Stromal cell of bone marrow (primary cell): ENCODE measurements at regions not wholly inside any gene's neighbourhood (a gene's known extent, or its start where the extent isn't known, plus 50 kb on each side); places are given as distances from the start of the nearest gene placed in this dataset.
A peak's percentile ranks its signal among the peaks of the same experiment; 100 is the strongest.
"Not testable (repeated sequence)": the region's sequence is repeated elsewhere in the genome, so short reads cannot be mapped to it uniquely, and the experiment has no call there.

Source experiments
- DNase-seq: peaks from one replicate; pipeline ENCODE4 v3.0.0-alpha.2; 2012; ENCODE audit warnings: low read depth

- DNase-seq: no peak
Measured at GRCh38 chr12:88820012-88820411, 239.7 kb upstream of the KITLG start.

- DNase-seq: no peak
Measured at GRCh38 chr12:88816201-88816600, 235.9 kb upstream of the KITLG start.

GRCh38 chr12:88814779-88815178 is 234.5 kb upstream of the KITLG start:
- no peak for DNase-seq

- no peak for DNase-seq
Measured at GRCh38 chr12:88812610-88813009, 232.3 kb upstream of the KITLG start.

GRCh38 chr12:88810806-88811205 is 230.5 kb upstream of the KITLG start:
- no peak for DNase-seq

- not testable (repeated sequence) for DNase-seq
Measured at GRCh38 chr12:88809841-88810240, 229.6 kb upstream of the KITLG start.

GRCh38 chr12:88805692-88806091 is 225.4 kb upstream of the KITLG start:
- no peak for DNase-seq

GRCh38 chr12:88805286-88805685 is 225.0 kb upstream of the KITLG start:
- no peak for DNase-seq

- DNase-seq: no peak
Measured at GRCh38 chr12:88802096-88802706, 221.9 kb upstream of the KITLG start.

GRCh38 chr12:88801227-88802095 is 221.2 kb upstream of the KITLG start:
- DNase-seq: no peak

- DNase-seq: peak; percentile 48
Measured at GRCh38 chr12:88793096-88793495, 212.8 kb upstream of the KITLG start.

GRCh38 chr12:88790231-88790630 is 210.0 kb upstream of the KITLG start:
- DNase-seq: no peak

GRCh38 chr12:88784166-88784565 is 203.9 kb upstream of the KITLG start:
- no peak for DNase-seq

GRCh38 chr12:88782351-88782750 is 202.1 kb upstream of the KITLG start:
- no peak for DNase-seq

- DNase-seq: no peak
Measured at GRCh38 chr12:88781909-88782308, 201.6 kb upstream of the KITLG start.

GRCh38 chr12:88778064-88778463 is 197.8 kb upstream of the KITLG start:
- no peak for DNase-seq

GRCh38 chr12:88775742-88776151 is 195.5 kb upstream of the KITLG start:
- DNase-seq: no peak

GRCh38 chr12:88767699-88768098 is 187.4 kb upstream of the KITLG start:
- no peak for DNase-seq

- no peak for DNase-seq
Measured at GRCh38 chr12:88764781-88765480, 184.7 kb upstream of the KITLG start.

- DNase-seq: no peak
Measured at GRCh38 chr12:88763536-88764100, 183.3 kb upstream of the KITLG start.

- DNase-seq: no peak
Measured at GRCh38 chr12:88758176-88758575, 177.9 kb upstream of the KITLG start.

- DNase-seq: no peak
Measured at GRCh38 chr12:88756917-88757316, 176.6 kb upstream of the KITLG start.

- DNase-seq: no peak
Measured at GRCh38 chr12:88756153-88756552, 175.9 kb upstream of the KITLG start.
